CMK (cell line): ENCODE measurements at regions not wholly inside any gene's neighbourhood (a gene's known extent, or its start where the extent isn't known, plus 50 kb on each side); places are given as distances from the start of the nearest gene placed in this dataset.

Experiments used
- DNase-seq: peaks from one replicate; pipeline ENCODE4 v3.0.0-alpha.2; 2010; ENCODE audit warnings: low read depth

- no peak for DNase-seq
These were observed 522.9 kb downstream of the TMEM182 start for GRCh38 chr2:103284750-103285149.

GRCh38 chr2:103285354-103285753 is 523.5 kb downstream of the TMEM182 start:
- DNase-seq: no peak

- DNase-seq: no peak
These were observed 525.9 kb downstream of the TMEM182 start for GRCh38 chr2:103287746-103288145.

GRCh38 chr2:103288696-103289095 is 526.9 kb downstream of the TMEM182 start:
- DNase-seq: no peak

GRCh38 chr2:103289105-103289725 is 527.4 kb downstream of the TMEM182 start:
- no peak for DNase-seq

DNA sequence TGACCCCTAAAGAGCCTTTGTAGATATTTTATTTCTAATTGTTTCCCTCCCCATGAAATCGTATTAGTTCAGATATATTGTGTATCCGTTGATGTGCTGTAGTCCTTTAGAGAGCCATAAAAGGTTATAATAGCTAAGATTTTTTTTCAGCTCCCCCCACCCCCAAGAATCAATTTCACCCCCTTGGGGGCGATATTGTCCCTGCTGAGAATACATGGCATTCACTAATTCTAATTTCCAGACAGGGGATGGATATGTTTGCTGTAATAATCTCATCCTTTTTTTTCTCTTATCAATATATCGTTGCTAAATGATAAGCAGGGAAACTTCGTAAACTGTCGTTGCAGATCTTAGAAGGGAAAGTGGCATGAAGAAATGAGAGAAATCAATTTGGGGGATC is 530.7 kb downstream of the TMEM182 start:
- DNase-seq: no peak

GRCh38 chr2:103293067-103293741 is 531.4 kb downstream of the TMEM182 start:
- DNase-seq: no peak

DNA sequence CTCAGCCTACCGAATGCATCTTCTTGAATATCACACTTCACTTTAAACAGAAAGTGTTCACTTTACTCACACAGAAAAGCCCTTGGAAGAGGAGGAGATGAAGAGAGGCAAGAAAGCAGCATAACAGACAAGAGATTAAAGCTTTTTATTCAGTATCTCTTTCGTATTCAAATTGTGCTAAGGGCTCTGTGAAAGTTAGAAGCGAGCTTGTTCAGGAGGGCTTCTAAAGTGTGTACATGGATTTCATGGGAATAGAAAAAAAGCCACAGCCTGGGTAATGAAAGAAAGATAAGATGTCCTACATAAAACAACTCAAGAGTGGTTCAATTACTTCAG is 531.9 kb downstream of the TMEM182 start:
- DNase-seq: no peak

GRCh38 chr2:103294420-103294819 is 532.6 kb downstream of the TMEM182 start:
- no peak for DNase-seq

DNA sequence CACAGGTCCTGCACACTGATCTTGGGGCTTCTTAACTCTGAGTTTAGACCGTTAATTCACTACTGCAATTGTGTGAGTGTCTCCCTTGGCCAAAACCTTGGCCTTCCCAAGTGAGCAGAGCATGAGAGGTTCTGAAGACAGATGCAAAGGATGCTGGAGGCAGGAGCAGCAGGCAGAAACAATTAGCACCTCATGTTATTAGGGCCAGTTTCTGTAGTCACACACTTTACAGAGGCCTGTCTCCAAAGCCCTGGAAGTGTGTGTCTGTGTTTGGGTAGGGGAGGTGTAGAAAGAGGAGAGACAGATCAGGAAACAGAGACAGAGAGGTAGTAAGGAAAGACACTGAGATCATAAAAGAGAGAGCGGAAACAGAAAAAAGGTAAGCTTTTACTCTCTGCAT is 533.8 kb downstream of the TMEM182 start:
- DNase-seq: no peak

- no peak for DNase-seq
These were observed 562.8 kb downstream of the TMEM182 start for GRCh38 chr2:103324671-103325070.

GRCh38 chr2:103327386-103327785 is 565.6 kb downstream of the TMEM182 start:
- no peak for DNase-seq

GRCh38 chr2:103327966-103328365 is 566.1 kb downstream of the TMEM182 start:
- no peak for DNase-seq

- no peak for DNase-seq
These were observed 573.6 kb downstream of the TMEM182 start for GRCh38 chr2:103335403-103335802.

DNA sequence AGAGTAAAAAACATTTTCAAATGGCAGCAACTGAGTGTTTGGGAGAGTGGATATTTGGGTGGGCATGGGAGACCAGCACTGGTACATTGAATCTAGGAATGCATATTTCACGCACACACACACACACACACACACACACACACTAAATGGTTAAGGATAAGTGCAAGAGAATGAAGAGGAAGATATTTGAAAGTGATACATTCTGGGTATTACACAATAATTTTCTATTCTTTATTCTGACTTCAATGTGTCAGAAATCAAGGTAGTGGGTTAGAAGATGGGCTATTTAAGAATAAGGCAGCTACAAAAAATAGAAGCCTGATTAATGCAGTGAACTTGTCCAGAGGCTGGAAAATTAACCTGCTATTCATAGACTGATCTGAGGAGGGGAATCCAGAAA is 577.0 kb downstream of the TMEM182 start:
- DNase-seq: no peak

DNA sequence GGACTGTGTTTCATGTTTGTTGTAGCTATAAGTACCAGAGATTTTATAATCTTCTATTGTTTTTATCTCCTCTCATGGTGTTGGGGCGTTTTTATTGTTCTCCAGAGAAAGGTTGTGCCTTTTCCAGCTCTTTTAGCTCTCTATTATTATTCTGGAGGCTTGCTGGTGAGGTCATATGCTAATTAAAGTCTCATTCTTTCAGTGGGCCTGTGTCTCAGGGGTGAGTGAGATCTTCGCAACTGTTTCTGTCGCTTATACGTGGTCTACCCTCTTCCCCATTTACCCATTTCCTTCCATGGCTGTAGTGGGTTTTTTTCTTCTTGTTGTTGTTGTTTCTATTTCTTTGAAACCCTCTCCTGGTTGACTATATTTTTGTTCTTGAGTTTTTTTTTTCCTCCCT is 584.9 kb downstream of the TMEM182 start:
- no peak for DNase-seq

DNA sequence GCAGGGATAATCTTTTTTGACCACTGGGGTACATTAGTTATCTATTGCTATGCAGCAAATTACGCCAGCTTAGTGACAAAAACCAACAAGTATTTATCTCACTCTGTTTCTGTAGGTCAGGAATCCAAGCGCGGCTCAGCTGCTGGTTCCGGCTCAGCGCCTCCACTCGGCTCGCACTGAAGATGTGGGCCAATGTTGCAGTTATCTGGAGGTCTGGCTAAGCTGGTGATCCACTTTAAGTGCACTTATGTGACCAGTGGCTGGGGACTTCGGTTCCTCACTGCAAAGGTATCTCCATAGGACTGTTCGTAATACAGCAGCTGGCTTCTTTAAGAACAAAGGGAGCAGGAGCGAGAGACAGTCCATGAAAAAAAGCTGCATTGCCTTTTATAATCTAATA is 591.9 kb downstream of the TMEM182 start:
- DNase-seq: no peak

GRCh38 chr2:103355287-103355686 is 593.5 kb downstream of the TMEM182 start:
- DNase-seq: no peak

DNA sequence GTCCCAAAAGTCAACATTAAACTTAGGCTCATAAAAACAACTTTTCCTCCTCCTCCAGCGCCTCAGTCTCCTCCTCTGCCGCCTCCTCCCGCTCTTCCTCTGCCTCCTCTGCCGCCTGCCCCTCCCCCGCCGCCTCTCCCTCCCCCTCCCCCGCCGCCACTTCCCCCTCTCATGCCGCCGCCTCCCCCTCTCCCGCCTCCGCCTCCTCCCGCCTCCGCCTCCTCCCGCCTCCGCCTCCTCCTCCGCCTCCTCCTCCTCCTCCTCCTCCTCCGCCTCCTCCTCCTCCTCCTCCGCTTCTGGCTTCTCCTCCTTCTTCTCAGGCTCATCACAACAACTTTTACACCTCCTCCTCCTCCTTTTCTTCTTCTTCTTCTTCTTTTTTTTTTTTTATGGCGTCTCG is 599.9 kb downstream of the TMEM182 start:
- DNase-seq: no peak

DNA sequence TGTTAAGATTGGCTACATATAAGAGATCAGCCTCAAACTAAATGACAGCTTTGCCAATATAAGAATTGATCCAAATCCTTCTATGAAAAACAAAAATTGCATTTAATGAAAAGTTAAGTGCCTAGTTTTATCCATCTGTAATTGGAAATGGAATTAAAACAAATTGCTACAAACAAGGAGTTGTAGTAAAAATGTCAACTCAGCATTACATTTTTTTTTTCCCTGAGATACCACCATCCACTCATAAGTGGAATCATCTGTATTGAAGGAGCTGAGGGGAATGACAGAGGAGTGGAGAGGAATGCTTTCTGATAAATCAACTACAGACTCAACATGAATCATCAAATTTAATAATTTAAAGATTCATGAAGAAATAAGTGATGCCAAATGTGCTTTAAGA is 601.8 kb downstream of the TMEM182 start:
- DNase-seq: no peak

- no peak for DNase-seq
These were observed 602.3 kb downstream of the TMEM182 start for GRCh38 chr2:103364177-103364576.

- DNase-seq: no peak
These were observed 603.2 kb downstream of the TMEM182 start for GRCh38 chr2:103365071-103365470.

GRCh38 chr2:103367877-103368276 is 606.0 kb downstream of the TMEM182 start:
- DNase-seq: no peak

DNA sequence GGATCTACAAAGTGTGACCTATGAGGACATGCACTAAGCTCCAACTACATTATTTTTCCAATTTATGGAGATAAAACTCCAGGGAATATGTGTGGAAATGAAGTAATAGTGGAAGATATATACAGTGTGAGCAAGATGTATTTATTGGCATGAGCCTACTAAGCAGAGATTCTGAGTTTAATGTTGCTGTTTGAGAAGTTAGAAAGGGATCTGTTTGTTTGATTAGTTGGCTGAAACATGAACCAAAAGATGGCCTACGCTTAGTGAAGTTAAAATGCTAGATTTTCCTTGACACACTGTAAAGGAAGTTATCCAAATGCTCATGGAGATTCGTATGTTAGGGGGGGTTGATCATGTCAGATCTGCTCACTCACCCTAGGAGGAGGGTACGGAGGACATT is 621.7 kb downstream of the TMEM182 start:
- no peak for DNase-seq
